ENCODE measurements at regions not wholly inside any gene's neighbourhood (a gene's known extent, or its start where the extent isn't known, plus 50 kb on each side); places are given as distances from the start of the nearest gene placed in this dataset.
"Not testable (repeated sequence)": the region's sequence is repeated elsewhere in the genome, so short reads cannot be mapped to it uniquely, and the experiment has no call there.

- DNase-seq (ENCODE audit: low read depth), result no peak
Observed at GRCh38 chr18:73421010-73421409, 553.2 kb upstream of the NETO1 start.

DNA sequence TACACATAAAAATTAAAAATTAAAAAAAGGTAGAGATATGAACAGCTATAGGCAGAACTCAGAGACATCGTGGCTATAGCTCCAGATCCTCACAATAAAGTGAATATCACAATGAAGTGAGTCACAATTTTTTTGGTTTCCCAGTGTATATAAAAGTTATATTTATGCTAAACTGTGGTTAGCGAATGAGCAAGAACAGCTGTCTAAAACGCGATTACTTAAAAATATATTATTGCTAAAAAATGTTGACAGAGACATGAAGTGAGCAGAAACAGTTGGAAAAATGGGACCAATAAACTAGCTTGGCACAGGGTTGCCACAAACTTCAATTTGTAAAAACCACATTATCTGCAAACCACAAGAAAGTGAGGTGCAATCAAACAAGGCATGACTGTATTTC, 551.7 kb upstream of the NETO1 start:
- no peak for DNase-seq (ENCODE audit: low read depth)

GRCh38 chr18:73414598-73414997, 546.8 kb upstream of the NETO1 start:
- DNase-seq (ENCODE audit: low read depth), result no peak

DNA sequence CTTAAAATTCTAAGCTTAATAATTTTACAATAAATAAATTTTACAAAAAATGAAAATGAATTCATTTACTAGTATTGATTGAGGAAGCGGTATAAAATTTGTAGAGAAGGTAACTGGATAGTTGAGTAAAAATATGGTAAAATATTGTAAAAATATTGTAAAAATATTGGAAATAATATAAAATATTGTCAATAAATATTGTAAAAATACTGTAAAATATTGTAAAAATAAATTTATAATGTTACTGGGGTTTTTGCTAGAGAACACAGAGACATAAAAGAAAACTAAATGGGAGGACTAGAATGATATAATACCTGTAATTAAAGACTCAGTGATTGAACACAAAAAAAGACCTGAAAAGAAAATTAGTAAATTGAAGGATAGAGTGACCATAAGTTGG, 546.3 kb upstream of the NETO1 start:
- DNase-seq (ENCODE audit: low read depth), result no peak

- DNase-seq (ENCODE audit: low read depth), result no peak
Observed at GRCh38 chr18:73409242-73409641, 541.5 kb upstream of the NETO1 start.

DNA sequence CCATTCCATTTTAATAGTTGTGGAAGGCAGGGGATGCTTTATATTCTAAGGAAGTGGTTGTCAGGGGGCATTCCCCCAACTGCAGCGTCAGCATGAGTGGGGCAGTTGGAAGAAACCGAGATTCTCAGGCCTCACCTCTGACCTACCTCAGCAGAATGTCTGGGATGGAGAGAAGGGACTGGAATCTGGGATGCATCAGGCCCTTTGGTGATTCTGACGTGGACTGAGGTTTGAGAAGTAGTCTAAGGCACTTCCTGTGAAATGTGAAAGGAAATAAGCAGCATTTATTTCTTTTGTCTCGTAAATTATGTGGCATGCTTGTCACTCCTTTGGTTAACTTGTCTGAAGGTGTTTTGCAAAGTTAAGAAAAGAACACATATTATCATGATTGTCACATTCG, 540.7 kb upstream of the NETO1 start:
- DNase-seq (ENCODE audit: low read depth), result no peak

DNA sequence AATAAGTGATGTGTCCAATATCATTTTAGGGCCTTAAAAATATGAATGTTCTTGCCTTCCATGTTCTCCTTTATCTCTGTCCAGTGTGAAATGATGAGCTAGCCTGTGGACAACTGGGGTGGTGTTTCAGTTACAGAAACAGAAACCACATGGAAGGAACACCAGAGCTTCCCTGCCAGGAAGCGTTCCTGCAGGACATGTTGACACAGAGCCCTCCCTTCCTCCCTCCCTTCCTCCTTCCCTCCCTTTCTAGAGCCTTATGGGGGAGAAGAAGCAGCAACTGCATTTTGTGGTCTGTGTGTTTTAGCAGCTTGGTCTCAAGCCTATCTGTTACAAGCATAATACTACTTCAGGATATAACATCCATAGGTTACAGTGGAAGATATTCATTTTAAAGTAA, 539.7 kb upstream of the NETO1 start:
- no peak for DNase-seq (ENCODE audit: low read depth)

GRCh38 chr18:73384246-73384645, 516.5 kb upstream of the NETO1 start:
- no peak for DNase-seq (ENCODE audit: low read depth)

DNA sequence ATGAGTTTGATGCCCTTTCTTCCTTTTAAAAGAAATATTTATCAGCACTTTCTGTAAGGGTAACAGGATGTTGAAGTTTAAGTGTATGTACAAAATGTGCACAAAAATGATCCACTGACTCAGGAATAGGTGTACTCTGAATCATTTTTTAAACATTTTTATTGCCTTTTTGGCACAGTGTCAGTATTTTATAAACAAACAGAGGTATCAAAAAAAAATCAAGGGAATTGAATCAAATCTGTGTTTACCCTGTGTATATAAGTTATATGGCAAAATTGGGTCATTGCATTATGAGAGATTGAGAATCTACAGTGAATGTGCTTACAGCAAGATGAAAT, 513.9 kb upstream of the NETO1 start:
- no peak for DNase-seq (ENCODE audit: low read depth)

DNA sequence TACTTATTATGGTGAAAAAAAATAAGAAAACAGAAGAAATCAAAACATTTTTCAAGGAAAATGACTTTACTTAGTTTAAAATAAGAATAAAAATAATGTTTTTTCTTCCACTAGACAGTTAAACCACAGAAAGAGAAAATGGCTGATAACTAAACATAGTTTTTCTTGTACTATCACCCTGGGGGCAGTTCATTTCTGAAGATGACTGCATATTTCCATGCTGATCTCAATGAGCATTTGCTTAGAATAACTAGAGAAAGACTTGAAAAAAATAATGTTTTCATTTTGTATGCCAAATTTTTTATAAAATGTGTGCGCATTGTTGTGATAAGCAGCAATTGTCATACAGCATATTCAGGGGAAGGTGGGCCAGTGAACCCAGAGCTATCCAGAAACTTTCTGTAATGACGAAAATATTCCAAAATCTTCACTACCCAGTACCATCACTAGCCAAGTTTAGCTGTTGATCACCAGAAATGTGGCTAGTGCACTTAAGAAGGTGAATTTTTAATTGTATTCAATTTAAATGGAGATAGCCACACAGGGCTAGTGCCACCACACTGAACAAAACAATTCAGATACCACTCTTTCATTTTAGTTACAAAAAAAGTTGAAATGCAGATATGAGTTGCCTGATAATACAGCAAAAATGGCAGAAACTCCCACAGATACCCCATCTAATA, 513.4 kb upstream of the NETO1 start:
- no peak for DNase-seq (ENCODE audit: low read depth)

DNA sequence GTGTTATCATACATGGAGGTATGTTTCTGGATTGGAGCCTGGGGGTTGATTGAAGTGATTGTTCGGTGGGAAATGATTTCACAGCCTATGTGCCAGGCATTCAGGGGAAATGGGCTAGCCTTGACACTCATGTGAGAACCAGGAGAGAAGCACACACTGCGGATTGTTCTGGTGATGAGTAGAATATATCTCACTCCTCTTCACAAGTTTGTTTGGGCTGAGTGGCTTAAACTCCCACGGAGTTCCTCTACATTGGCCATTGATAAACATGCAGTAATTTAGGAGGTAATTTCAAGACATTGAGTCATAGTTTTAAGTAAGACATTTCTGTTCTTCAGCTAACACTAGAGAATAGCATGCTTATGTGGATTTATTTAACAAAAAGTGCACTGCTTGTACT, 498.9 kb upstream of the NETO1 start:
- no peak for DNase-seq (ENCODE audit: low read depth)

GRCh38 chr18:73365018-73365417, 497.2 kb upstream of the NETO1 start:
- DNase-seq (ENCODE audit: low read depth), result no peak

DNA sequence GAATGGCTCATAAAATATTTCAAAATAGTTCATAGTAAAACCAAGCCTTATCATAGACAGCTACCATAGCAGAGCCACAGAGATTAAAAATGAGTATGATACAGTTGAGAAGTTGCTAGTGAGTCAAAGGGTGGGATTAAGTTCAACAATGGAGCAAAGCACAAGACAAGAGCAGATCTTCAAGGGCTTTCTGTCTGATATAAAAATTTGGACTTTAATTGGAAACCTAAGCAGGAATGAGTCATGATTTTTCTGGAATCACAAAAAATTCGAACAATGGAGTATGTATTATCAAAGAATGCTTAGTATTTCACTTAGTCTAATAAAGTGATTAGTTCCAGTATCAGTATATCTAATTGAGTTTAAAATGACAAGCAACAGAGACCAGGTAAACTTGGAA, 487.3 kb upstream of the NETO1 start:
- no peak for DNase-seq (ENCODE audit: low read depth)

DNA sequence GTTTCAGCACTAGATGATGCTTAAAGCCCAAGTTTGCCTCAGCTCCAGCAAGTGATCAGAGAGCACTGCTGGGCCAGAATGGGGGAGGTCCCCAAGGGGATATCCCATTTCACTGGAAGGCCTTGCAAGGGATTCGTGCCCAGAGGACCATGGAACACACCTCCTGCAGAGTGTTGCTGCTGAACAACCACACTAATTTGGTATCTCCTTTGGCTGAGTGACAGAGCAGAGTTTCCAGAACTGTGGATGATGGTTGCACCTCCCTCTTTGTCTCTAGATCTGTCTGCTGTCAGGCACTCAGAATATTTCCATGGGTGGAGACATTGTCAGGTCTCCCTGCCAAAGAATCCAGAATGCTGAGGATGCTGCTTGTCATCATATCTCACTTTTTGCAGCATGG, 484.8 kb upstream of the NETO1 start:
- DNase-seq (ENCODE audit: low read depth), result no peak

DNA sequence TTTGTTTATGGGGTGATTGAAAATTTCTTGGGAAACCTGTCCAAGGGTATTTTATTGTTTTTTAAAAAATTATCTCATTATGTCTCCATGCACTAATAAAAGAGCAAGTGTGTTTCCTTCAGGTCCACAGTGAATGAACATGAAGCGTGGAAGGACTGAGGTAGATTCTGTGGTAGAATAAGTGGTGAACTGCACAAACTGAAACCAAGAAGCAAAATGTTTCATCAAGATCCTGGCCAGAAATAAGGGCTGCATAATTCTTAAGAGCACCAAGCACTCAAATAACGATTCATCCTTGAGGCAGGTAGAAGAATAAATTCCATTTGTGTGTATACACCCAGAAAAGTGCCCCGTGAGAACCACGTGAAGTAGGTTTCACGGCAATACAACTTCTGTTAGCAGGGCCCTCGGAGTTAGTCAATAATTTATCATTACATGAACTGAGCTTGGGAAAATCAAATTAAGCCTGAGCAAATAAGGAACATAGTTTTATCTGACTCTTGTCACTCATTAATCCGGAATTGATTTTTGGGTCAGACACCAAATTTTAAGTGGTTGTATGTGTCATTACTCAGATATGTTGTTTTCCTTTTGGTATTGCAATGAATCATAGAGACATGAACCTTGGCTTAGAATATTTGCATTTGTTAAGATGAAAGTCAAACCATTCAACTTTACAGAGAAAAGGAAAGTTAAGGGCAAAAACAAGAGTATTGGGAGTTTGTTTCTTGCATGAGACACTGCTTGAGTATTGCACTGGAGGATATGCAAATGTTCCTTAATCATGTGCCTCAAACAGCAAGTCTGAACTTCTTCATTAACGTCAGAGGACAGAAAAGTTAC, 472.6 kb upstream of the NETO1 start:
- no peak for DNase-seq (ENCODE audit: low read depth)

GRCh38 chr18:73331212-73331772, 463.5 kb upstream of the NETO1 start:
- DNase-seq (ENCODE audit: low read depth), result no peak

GRCh38 chr18:73330106-73330505, 462.3 kb upstream of the NETO1 start:
- DNase-seq (ENCODE audit: low read depth), result not testable (repeated sequence)

GRCh38 chr18:73324187-73324831, 456.5 kb upstream of the NETO1 start:
- not testable (repeated sequence) for DNase-seq (ENCODE audit: low read depth)

GRCh38 chr18:73318739-73319479, 451.1 kb upstream of the NETO1 start:
- DNase-seq (ENCODE audit: low read depth), result no peak

GRCh38 chr18:73316513-73316912, 448.7 kb upstream of the NETO1 start:
- no peak for DNase-seq (ENCODE audit: low read depth)

DNA sequence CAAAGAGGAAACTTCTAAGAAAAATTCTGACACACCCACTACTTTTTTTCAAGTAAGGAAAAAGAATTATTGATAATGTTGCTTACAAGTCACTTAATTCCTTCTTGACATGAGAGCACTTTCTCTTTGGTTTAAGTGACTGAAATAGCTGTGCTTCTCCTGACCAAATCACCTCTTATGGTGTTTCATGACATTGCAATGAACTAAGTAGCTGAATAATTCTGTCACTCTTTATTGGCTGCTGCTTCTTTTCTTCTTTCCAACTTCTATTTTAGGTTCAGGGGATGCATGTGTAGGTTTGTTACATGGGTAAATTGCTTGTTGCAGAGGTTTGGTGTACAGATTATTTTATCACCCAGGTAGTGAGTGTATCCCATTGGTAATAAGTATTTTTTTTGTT, 447.6 kb upstream of the NETO1 start:
- DNase-seq (ENCODE audit: low read depth), result no peak

DNA sequence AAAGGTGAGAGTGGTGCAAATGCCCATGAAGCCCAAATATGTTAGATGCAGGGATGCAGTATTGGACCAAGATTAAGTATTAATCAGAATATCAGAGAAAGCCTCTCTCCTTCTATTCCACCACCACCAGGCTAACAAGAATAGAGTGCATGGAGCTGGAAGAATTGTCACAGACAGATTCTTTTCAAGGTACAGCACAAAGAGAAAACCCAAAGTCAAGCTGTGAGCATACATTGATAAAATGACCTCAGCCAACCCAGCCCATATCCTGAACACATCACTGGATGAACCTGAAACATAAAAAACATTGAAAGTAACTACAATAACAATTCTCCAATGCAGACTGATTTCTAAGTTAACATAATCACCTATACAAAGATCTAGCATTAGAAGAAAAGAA, 445.7 kb upstream of the NETO1 start:
- DNase-seq (ENCODE audit: low read depth), result no peak

Measured in stimulated activated CD8-positive, alpha-beta memory T cell treated with anti-CD3 and anti-CD28 coated beads, Interleukin-4, amount 100 ng/mL, for 24 hours (primary cell).